ENCODE measurements at regions not wholly inside any gene's neighbourhood (a gene's known extent, or its start where the extent isn't known, plus 50 kb on each side); places are given as distances from the start of the nearest gene placed in this dataset.

- Histone ChIP-seq H3K36me3 (ENCODE audit: control insufficient read depth in 3 of 3, insufficient read depth in 2 of 3, low read depth in 1 of 3, low read length in 3 of 3) (no peaks in the 10 kb centered on the region), H3K9me3 (ENCODE audit: control insufficient read depth in 2 of 2, insufficient read depth in 1 of 2, low read depth in 1 of 2, low read length in 1 of 2) (no peaks in the 10 kb centered on the region), H3K27ac (ENCODE audit: low read depth in 1 of 3, low read length in 2 of 3) (no peak overlapping the region), H3K4me3 (ENCODE audit: low read depth in 1 of 3, low read length in 3 of 3) (no peak overlapping the region), H3K27me3 (ENCODE audit: control insufficient read depth in 3 of 3, insufficient read depth in 3 of 3, low read length in 3 of 3) (no peaks in the 10 kb centered on the region), H3K4me1 (ENCODE audit: control insufficient read depth in 3 of 3, insufficient read depth in 2 of 3, low read depth in 1 of 3, low read length in 2 of 3) (peaks cover 0 to under 1% (median 0%) of the 10 kb centered on the region in 3 donors)
- DNase-seq = no peak
- WGBS, 3 donors = 68 to 72% (median 71%) methylated on average over 6 of the region's 6 CpGs
- no peak for FAIRE-seq
Observed at GRCh38 chr3:56886314-56886713, 84.6 kb upstream of the ARHGEF3 start.

DNA sequence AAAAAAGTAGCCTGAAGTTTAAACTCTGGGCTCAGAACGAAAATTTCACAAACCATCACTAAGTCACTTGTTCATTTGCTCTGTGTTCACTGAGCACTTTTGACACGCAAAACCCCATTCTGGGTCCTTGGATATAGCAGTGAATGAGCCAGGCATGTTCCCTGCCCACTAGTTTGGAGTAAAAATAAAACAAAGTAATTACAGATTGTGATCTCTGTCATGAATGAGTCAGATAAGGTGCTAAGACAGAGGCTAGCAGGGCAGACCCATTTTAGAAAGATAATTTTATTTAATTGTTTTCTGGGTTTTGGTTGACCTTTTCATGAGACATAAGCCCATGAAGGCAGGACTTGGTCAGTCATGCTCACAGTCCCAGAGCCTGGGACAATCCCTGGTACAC, 84.1 kb upstream of the ARHGEF3 start:
- 91 to 93% (median 91%) methylated on average over 2 of the region's 2 CpGs for WGBS, 3 donors
- FAIRE-seq (no peak), DNase-seq (no peak)
- H3K4me1 ChIP-seq (ENCODE audit: control insufficient read depth in 3 of 3, insufficient read depth in 2 of 3, low read depth in 1 of 3, low read length in 2 of 3) = peaks cover 0 to 2% (median 0%) of the 10 kb centered on the region in 3 donors
- no peak overlapping the region for H3K27ac ChIP-seq (ENCODE audit: low read depth in 1 of 3, low read length in 2 of 3)
- H3K4me3 ChIP-seq (ENCODE audit: low read depth in 1 of 3, low read length in 3 of 3) = no peak overlapping the region
- H3K27me3 ChIP-seq (ENCODE audit: control insufficient read depth in 3 of 3, insufficient read depth in 3 of 3, low read length in 3 of 3) = no peaks in the 10 kb centered on the region
- H3K9me3 ChIP-seq (ENCODE audit: control insufficient read depth in 2 of 2, insufficient read depth in 1 of 2, low read depth in 1 of 2, low read length in 1 of 2) = no peaks in the 10 kb centered on the region
- no peaks in the 10 kb centered on the region for H3K36me3 ChIP-seq (ENCODE audit: control insufficient read depth in 3 of 3, insufficient read depth in 2 of 3, low read depth in 1 of 3, low read length in 3 of 3)

GRCh38 chr3:56885453-56885852, 83.7 kb upstream of the ARHGEF3 start:
- no peaks in the 10 kb centered on the region for H3K9me3 ChIP-seq (ENCODE audit: control insufficient read depth in 2 of 2, insufficient read depth in 1 of 2, low read depth in 1 of 2, low read length in 1 of 2)
- no peaks in the 10 kb centered on the region for H3K27me3 ChIP-seq (ENCODE audit: control insufficient read depth in 3 of 3, insufficient read depth in 3 of 3, low read length in 3 of 3)
- DNase-seq = no peak
- no peak overlapping the region for H3K4me3 ChIP-seq (ENCODE audit: low read depth in 1 of 3, low read length in 3 of 3)
- no peak overlapping the region for H3K27ac ChIP-seq (ENCODE audit: low read depth in 1 of 3, low read length in 2 of 3)
- peaks cover 0 to 2% (median 0%) of the 10 kb centered on the region in 3 donors for H3K4me1 ChIP-seq (ENCODE audit: control insufficient read depth in 3 of 3, insufficient read depth in 2 of 3, low read depth in 1 of 3, low read length in 2 of 3)
- no peaks in the 10 kb centered on the region for H3K36me3 ChIP-seq (ENCODE audit: control insufficient read depth in 3 of 3, insufficient read depth in 2 of 3, low read depth in 1 of 3, low read length in 3 of 3)
- no peak for FAIRE-seq

DNA sequence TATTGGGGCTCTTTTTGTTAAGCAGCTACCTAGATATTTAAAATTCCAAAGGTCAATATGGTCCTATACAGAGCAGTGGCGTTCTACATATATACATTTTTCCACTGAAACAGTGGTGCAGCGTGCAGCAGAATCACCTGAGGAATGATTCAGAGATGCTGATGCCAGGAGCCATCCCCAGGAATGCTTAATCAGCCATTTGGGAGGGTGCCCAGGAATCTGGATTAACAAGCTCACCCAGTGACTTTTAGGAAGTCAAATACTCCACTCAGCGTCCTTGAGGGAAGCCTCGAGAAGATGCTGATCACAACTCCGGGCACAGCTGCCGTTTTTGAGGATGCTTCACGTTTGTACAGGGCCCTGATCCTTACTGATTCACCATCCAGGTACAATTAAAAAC, 82.6 kb upstream of the ARHGEF3 start:
- Histone ChIP-seq H3K4me3 (ENCODE audit: low read depth in 1 of 3, low read length in 3 of 3) (no peak overlapping the region), H3K36me3 (ENCODE audit: control insufficient read depth in 3 of 3, insufficient read depth in 2 of 3, low read depth in 1 of 3, low read length in 3 of 3) (no peaks in the 10 kb centered on the region), H3K4me1 (ENCODE audit: control insufficient read depth in 3 of 3, insufficient read depth in 2 of 3, low read depth in 1 of 3, low read length in 2 of 3) (peaks cover 0 to 2% (median 0%) of the 10 kb centered on the region in 3 donors), H3K9me3 (ENCODE audit: control insufficient read depth in 2 of 2, insufficient read depth in 1 of 2, low read depth in 1 of 2, low read length in 1 of 2) (no peaks in the 10 kb centered on the region), H3K27ac (ENCODE audit: low read depth in 1 of 3, low read length in 2 of 3) (no peak overlapping the region), H3K27me3 (ENCODE audit: control insufficient read depth in 3 of 3, insufficient read depth in 3 of 3, low read length in 3 of 3) (no peaks in the 10 kb centered on the region)
- FAIRE-seq (no peak), DNase-seq (no peak)
- 72 to 79% (median 72%) methylated on average over 7 of the region's 7 CpGs for WGBS, 3 donors

DNA sequence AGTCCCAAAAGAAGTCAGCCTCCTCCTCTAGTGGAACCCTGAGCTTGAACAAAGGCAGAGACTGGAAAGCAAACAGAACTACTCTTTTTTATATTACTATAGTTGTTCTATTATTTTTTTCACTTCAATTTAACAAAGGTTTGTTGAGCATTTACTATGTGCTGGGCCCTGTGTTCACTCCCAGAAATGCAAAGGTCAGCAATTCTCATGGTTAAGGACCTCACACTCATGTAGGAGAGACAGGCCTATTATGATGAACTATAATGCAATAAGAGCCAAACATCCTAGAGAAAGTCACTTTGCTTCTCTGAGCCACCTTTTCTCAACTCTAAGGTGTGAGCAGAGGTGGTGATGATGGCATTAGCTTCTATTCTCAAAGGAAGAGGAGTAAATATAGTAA, 82.1 kb upstream of the ARHGEF3 start:
- Histone ChIP-seq H3K4me1 (ENCODE audit: control insufficient read depth in 3 of 3, insufficient read depth in 2 of 3, low read depth in 1 of 3, low read length in 2 of 3) (peaks cover 0 to 2% (median 0%) of the 10 kb centered on the region in 3 donors), H3K36me3 (ENCODE audit: control insufficient read depth in 3 of 3, insufficient read depth in 2 of 3, low read depth in 1 of 3, low read length in 3 of 3) (no peaks in the 10 kb centered on the region), H3K4me3 (ENCODE audit: low read depth in 1 of 3, low read length in 3 of 3) (no peak overlapping the region), H3K27me3 (ENCODE audit: control insufficient read depth in 3 of 3, insufficient read depth in 3 of 3, low read length in 3 of 3) (no peaks in the 10 kb centered on the region), H3K9me3 (ENCODE audit: control insufficient read depth in 2 of 2, insufficient read depth in 1 of 2, low read depth in 1 of 2, low read length in 1 of 2) (no peaks in the 10 kb centered on the region), H3K27ac (ENCODE audit: low read depth in 1 of 3, low read length in 2 of 3) (no peak overlapping the region)
- no peak for FAIRE-seq
- no peak for DNase-seq

- FAIRE-seq = no peak
Observed at GRCh38 chr3:56882896-56883295, 81.1 kb upstream of the ARHGEF3 start.

GRCh38 chr3:56881841-56882240, 80.1 kb upstream of the ARHGEF3 start:
- Histone ChIP-seq H3K27me3 (ENCODE audit: control insufficient read depth in 3 of 3, insufficient read depth in 3 of 3, low read length in 3 of 3) (no peaks in the 10 kb centered on the region), H3K27ac (ENCODE audit: low read depth in 1 of 3, low read length in 2 of 3) (no peak overlapping the region), H3K4me3 (ENCODE audit: low read depth in 1 of 3, low read length in 3 of 3) (no peak overlapping the region), H3K36me3 (ENCODE audit: control insufficient read depth in 3 of 3, insufficient read depth in 2 of 3, low read depth in 1 of 3, low read length in 3 of 3) (no peaks in the 10 kb centered on the region), H3K4me1 (ENCODE audit: control insufficient read depth in 3 of 3, insufficient read depth in 2 of 3, low read depth in 1 of 3, low read length in 2 of 3) (peaks cover 0 to 2% (median 0%) of the 10 kb centered on the region in 3 donors), H3K9me3 (ENCODE audit: control insufficient read depth in 2 of 2, insufficient read depth in 1 of 2, low read depth in 1 of 2, low read length in 1 of 2) (no peaks in the 10 kb centered on the region)
- DNase-seq (no peak), FAIRE-seq (no peak)
- 93 to 95% (median 93%) methylated on average over 2 of the region's 2 CpGs for WGBS, 3 donors

More at GRCh38 chr3:56882896-56883295, 81.1 kb upstream of the ARHGEF3 start:
- no peaks in the 10 kb centered on the region for H3K27me3 ChIP-seq (ENCODE audit: control insufficient read depth in 3 of 3, insufficient read depth in 3 of 3, low read length in 3 of 3)
- no peak overlapping the region for H3K27ac ChIP-seq (ENCODE audit: low read depth in 1 of 3, low read length in 2 of 3)
- H3K4me1 ChIP-seq (ENCODE audit: control insufficient read depth in 3 of 3, insufficient read depth in 2 of 3, low read depth in 1 of 3, low read length in 2 of 3) = peaks cover 0 to 2% (median 0%) of the 10 kb centered on the region in 3 donors
- no peak overlapping the region for H3K4me3 ChIP-seq (ENCODE audit: low read depth in 1 of 3, low read length in 3 of 3)
- no peak for DNase-seq
- no peaks in the 10 kb centered on the region for H3K36me3 ChIP-seq (ENCODE audit: control insufficient read depth in 3 of 3, insufficient read depth in 2 of 3, low read depth in 1 of 3, low read length in 3 of 3)
- H3K9me3 ChIP-seq (ENCODE audit: control insufficient read depth in 2 of 2, insufficient read depth in 1 of 2, low read depth in 1 of 2, low read length in 1 of 2) = no peaks in the 10 kb centered on the region

DNA sequence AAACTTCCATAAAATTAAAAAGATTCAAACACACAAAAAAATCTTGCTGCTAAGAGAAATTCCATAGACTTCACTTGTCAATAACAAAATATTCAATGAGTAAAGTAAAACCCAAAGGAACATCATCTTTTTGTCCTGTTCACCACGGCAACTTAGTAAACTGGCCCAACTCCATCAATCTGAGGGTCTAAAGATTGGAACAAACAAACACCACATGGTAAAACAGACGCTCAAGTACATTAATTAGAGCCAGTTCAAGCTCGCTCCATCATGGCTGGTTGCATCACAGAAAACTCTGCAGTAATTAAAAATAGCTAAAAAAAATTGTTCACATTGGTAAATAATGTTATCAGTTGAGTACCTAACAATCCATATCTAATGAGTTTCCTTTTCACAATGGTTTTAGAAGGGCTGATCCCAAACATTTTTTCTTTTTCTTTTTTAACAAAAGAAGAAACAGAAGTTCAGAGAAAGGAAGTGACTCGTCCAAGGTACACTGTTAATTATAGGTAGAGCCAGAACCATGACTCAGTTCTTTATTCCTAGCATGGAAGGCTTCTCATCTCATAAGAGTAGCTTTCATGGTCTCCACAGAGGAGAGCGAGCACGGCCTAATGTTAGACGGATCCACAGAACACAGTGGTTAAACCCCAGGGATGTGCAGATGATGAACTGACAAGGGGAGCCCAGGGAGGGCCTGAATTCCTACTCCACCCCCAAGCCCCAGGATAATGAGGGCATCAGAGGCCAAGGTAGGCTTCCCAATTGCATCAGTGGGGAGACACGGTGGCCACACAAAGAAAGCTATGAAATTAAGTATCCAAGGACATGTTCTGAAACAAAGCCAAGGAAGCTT, 79.2 kb upstream of the ARHGEF3 start:
- no peaks in the 10 kb centered on the region for H3K9me3 ChIP-seq (ENCODE audit: control insufficient read depth in 2 of 2, insufficient read depth in 1 of 2, low read depth in 1 of 2, low read length in 1 of 2)
- DNase-seq (no peak), FAIRE-seq (no peak)
- peaks cover 0 to 2% (median 0%) of the 10 kb centered on the region in 3 donors for H3K4me1 ChIP-seq (ENCODE audit: control insufficient read depth in 3 of 3, insufficient read depth in 2 of 3, low read depth in 1 of 3, low read length in 2 of 3)
- no peak overlapping the region for H3K4me3 ChIP-seq (ENCODE audit: low read depth in 1 of 3, low read length in 3 of 3)
- H3K27me3 ChIP-seq (ENCODE audit: control insufficient read depth in 3 of 3, insufficient read depth in 3 of 3, low read length in 3 of 3) = peaks cover 0 to 2% (median 0%) of the 10 kb centered on the region in 3 donors
- WGBS, 3 donors = 89 to 92% (median 90%) methylated on average over 8 of the region's 8 CpGs
- H3K36me3 ChIP-seq (ENCODE audit: control insufficient read depth in 3 of 3, insufficient read depth in 2 of 3, low read depth in 1 of 3, low read length in 3 of 3) = no peaks in the 10 kb centered on the region
- H3K27ac ChIP-seq (ENCODE audit: low read depth in 1 of 3, low read length in 2 of 3) = no peak overlapping the region

All from small intestine (tissue), 7 donors.